HCT116 (cell line): ENCODE measurements at regions not wholly inside any gene's neighbourhood (a gene's known extent, or its start where the extent isn't known, plus 50 kb on each side); places are given as distances from the start of the nearest gene placed in this dataset.

ENCODE experiments used
- ATAC-seq: fragments of 200-7000 bp; cut with Tn5 transposase; 2 replicates; pipeline ENCODE4 v1.9.1; 2020; ENCODE audit warnings: mild to moderate bottlenecking, moderate library complexity
- BruUV-seq: library from RNA; stranded (reverse); fragments of 400-500 nt; replicated peaks from 2 replicates; lab custom pipeline; 2021; lab: Mats Ljungman, UMichigan
- CTCF ChIA-PET: fragments of 300-600 bp; sonication (Branson Sonifier 250); formaldehyde crosslinking; loops from one replicate; lab custom pipeline; 2021; ENCODE audit warnings: antibody characterized with exemption; lab: Charles Lee
- POLR2A ChIA-PET: fragments of 300-600, 350-600 bp; sonication (Branson Sonifier 250); formaldehyde crosslinking; loops from one replicate; lab custom pipeline; 2021; ENCODE audit warnings: antibody characterized with exemption; lab: Charles Lee
- RAD21 ChIA-PET, 2 experiments: fragments of 300-600 bp; sonication (Branson Sonifier 250); formaldehyde crosslinking; loops; one replicate each; lab custom pipeline; 2023; ENCODE audit warnings: low total read pairs in 2 of 2; ENCODE audit not compliant: uncharacterized antibody in 2 of 2, unreplicated experiment in 2 of 2, low non-redundant PET in 1 of 2; lab: Charles Lee
- DNase-seq: peaks from one replicate; pipeline ENCODE4 v3.0.0-alpha.2; 2010; ENCODE audit warnings: low read depth, low spot score
- H2AFZ ChIP-seq: fragments of 200-600 bp; shearing (Covaris generic), sonication (generic); 2 replicates; pipeline ENCODE4 v1.6.1; 2017; ENCODE audit warnings: low read depth, mixed run types, mixed read lengths, antibody characterized with exemption, low read length; ENCODE audit not compliant: poor library complexity, severe bottlenecking
- H3K27ac ChIP-seq: 2 replicates; pipeline ENCODE4 v1.5.1; 2012; ENCODE audit warnings: low read depth, low read length
- H3K27me3 ChIP-seq: fragments of 200-600 bp; sonication (generic); 2 replicates; pipeline ENCODE4 v1.6.1; 2016; ENCODE audit warnings: mixed run types, low read length, mixed read lengths; ENCODE audit not compliant: insufficient read depth
- H3K36me3 ChIP-seq, 2 experiments: fragments of 200-500 bp in 1 of 2; fragments of 200-600 bp in 1 of 2; sonication (Bioruptor generic) in 1 of 2; sonication (generic) in 1 of 2; 2 replicates each; pipeline versions ENCODE4 v1.5.1 to v1.6.1; 2014 to 2016; ENCODE audit warnings: low read length in 2 of 2, inconsistent platforms in 1 of 2, mixed read lengths in 1 of 2, mixed run types in 1 of 2; ENCODE audit not compliant: insufficient read depth in 2 of 2, control insufficient read depth in 1 of 2
- H3K4me1 ChIP-seq, 2 experiments: fragments of 200-600 bp in 1 of 2; sonication (generic) in 1 of 2; 2 replicates each; pipeline versions ENCODE4 v1.5.1 to v1.6.1; 2012 to 2017; ENCODE audit warnings: low read length in 2 of 2, inconsistent platforms in 1 of 2, mild to moderate bottlenecking in 1 of 2, mixed read lengths in 1 of 2, mixed run types in 1 of 2, moderate library complexity in 1 of 2; ENCODE audit not compliant: insufficient read depth in 2 of 2, control insufficient read depth in 1 of 2
- H3K4me2 ChIP-seq: fragments of 200-600 bp; sonication (generic); 2 replicates; pipeline ENCODE4 v1.6.1; 2017; ENCODE audit warnings: mixed run types, low read length, mixed read lengths
- H3K4me3 ChIP-seq, 2 experiments: fragments of 200-600 bp in 1 of 2; sonication (generic) in 1 of 2; replicated peaks in 1 of 2; 2 replicates each; pipeline ENCODE4 v1.5.1; 2011 to 2016; ENCODE audit warnings: low read length in 2 of 2, control low read depth in 1 of 2, low read depth in 1 of 2, mild to moderate bottlenecking in 1 of 2, mixed read lengths in 1 of 2, mixed run types in 1 of 2
- H3K79me2 ChIP-seq: fragments of 200-600 bp; sonication (generic); 2 replicates; pipeline ENCODE4 v1.6.1; 2017; ENCODE audit warnings: mild to moderate bottlenecking, mixed run types, low read length, moderate library complexity, mixed read lengths; ENCODE audit not compliant: insufficient read depth
- H3K9ac ChIP-seq: fragments of 200-600 bp; sonication (generic); 2 replicates; pipeline ENCODE4 v1.6.1; 2016; ENCODE audit warnings: low read length, mixed read lengths
- H3K9me2 ChIP-seq: fragments of 200-600 bp; sonication (generic), shearing (Covaris generic); 2 replicates; pipeline ENCODE4 v1.6.1; 2017; ENCODE audit warnings: mixed run types, mild to moderate bottlenecking, moderate library complexity; ENCODE audit not compliant: insufficient read depth
- H3K9me3 ChIP-seq, 2 experiments: fragments of 200-500 bp in 1 of 2; fragments of 200-600 bp in 1 of 2; sonication (Bioruptor generic) in 1 of 2; sonication (generic) in 1 of 2; 2 replicates each; pipeline ENCODE4 v1.6.1; 2014 to 2017; ENCODE audit warnings: low read length in 2 of 2, mixed read lengths in 2 of 2, inconsistent platforms in 1 of 2, low read depth in 1 of 2, mild to moderate bottlenecking in 1 of 2, mixed run types in 1 of 2, moderate library complexity in 1 of 2; ENCODE audit not compliant: control insufficient read depth in 1 of 2, insufficient read depth in 1 of 2
- H4K20me1 ChIP-seq: fragments of 200-600 bp; sonication (generic), shearing (Covaris generic); 2 replicates; pipeline ENCODE4 v1.6.1; 2017; ENCODE audit warnings: mixed run types, mild to moderate bottlenecking, moderate library complexity; ENCODE audit not compliant: insufficient read depth
- CBX3 ChIP-seq: IDR thresholded peaks from 2 replicates; pipeline ENCODE4 v1.6.1; 2012; ENCODE audit warnings: low read depth
- ELF1 ChIP-seq: IDR thresholded peaks from 2 replicates; pipeline ENCODE4 v1.6.1; 2012; ENCODE audit warnings: low read depth, borderline replicate concordance
- POLR2A ChIP-seq: IDR thresholded peaks from 2 replicates; pipeline ENCODE4 v1.7.0; 2011; ENCODE audit warnings: borderline replicate concordance; ENCODE audit not compliant: insufficient read depth, insufficient read length; ENCODE audit errors: extremely low read depth
- POLR2AphosphoS5 ChIP-seq: IDR thresholded peaks from 2 replicates; pipeline ENCODE4 v1.6.1; 2011; ENCODE audit warnings: mild to moderate bottlenecking, low read depth, low read length, moderate library complexity
- RAD21 ChIP-seq: IDR thresholded peaks from 2 replicates; pipeline ENCODE4 v1.6.1; 2012; ENCODE audit warnings: low read depth, mild to moderate bottlenecking
- SIN3A ChIP-seq: IDR thresholded peaks from 2 replicates; pipeline ENCODE4 v1.6.1; 2012; ENCODE audit warnings: low read depth
- TCF7L2 ChIP-seq: IDR thresholded peaks from 2 replicates; pipeline ENCODE4 v1.7.0; 2011; ENCODE audit warnings: borderline replicate concordance, inconsistent platforms; ENCODE audit not compliant: insufficient read depth, insufficient read length; ENCODE audit errors: extremely low read depth
- YY1 ChIP-seq: IDR thresholded peaks from 2 replicates; pipeline ENCODE4 v1.6.1; 2011; ENCODE audit warnings: low read length, low read depth, moderate library complexity, mild to moderate bottlenecking; ENCODE audit not compliant: insufficient replicate concordance; ENCODE audit errors: extremely low read depth
- ZFX ChIP-seq: fragments of 450-650 bp; IDR thresholded peaks from 2 replicates; pipeline ENCODE4 v1.6.1; 2017
- ZNF274 ChIP-seq: fragments of 200-500 bp; sonication (Bioruptor generic); IDR thresholded peaks from 2 replicates; pipeline ENCODE4 v1.6.1; 2014; ENCODE audit warnings: mild to moderate bottlenecking, low read depth, low read length, inconsistent platforms
- intact Hi-C: fragments of 100-400 bp; cut with micrococcal nuclease; formaldehyde crosslinking; loops from 2 replicates; pipeline ENCODE4 v1.10.0; 2022
- TF ChIP-seq, protein P1 (sequence below): IDR thresholded peaks from 2 replicates; pipeline ENCODE4 v1.6.1; 2011; ENCODE audit warnings: mild to moderate bottlenecking, low read length, moderate library complexity; ENCODE audit not compliant: insufficient replicate concordance; ENCODE audit errors: extremely low read depth
- TF ChIP-seq, protein P2 (sequence below): IDR thresholded peaks from 2 replicates; pipeline ENCODE4 v1.6.1; 2012
- TF ChIP-seq, protein P3 (sequence below): IDR thresholded peaks from 2 replicates; pipeline ENCODE4 v1.6.1; 2012

DNA sequence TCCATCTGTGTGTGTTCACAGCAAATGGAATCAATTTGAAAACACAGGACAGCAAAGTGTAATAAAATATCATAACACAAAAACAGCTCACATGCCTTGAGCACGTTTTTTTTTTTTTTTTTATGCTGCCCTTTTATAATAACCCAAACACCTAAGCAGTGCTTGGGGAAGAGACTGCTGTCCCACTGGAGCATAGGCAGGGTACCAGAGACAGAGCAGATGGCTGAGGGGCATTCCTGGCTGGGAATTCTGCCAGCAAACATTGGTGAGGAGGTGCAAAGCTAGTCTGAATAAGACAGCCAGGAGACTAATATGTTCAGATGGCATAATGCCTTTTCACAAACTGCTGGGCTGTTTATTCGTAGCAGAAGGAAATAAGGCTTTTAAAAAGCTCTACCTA, 58.1 kb upstream of the SV2C start:
- no peak overlapping the region for H3K9ac ChIP-seq
- ChIA-PET CTCF (no interaction called here), POLR2A (no interaction called here), RAD21 (no interaction called here)
- peaks cover 54% of the 10 kb centered on the region for H3K27me3 ChIP-seq
- no peak overlapping the region for H3K27ac ChIP-seq
- H3K36me3 ChIP-seq = no peaks in the 10 kb centered on the region
- H3K4me3 ChIP-seq = no peak overlapping the region
- H3K9me2 ChIP-seq = no peaks in the 10 kb centered on the region
- BruUV-seq = no TSS peak
- no peak overlapping the region for H3K4me2 ChIP-seq
- no peak overlapping the region for H2AFZ ChIP-seq
- H3K4me1 ChIP-seq = no peaks in the 10 kb centered on the region
- no peak for DNase-seq
- no peaks in the 10 kb centered on the region for H3K79me2 ChIP-seq
- TF ChIP-seq RAD21 (no peak), CBX3 (no peak), POLR2AphosphoS5 (no peak), ELF1 (no peak), ZFX (no peak), YY1 (no peak), SIN3A (no peak), TCF7L2 (no peak), POLR2A (no peak), ZNF274 (no peak)
- TF ChIP-seq, protein P1, sequence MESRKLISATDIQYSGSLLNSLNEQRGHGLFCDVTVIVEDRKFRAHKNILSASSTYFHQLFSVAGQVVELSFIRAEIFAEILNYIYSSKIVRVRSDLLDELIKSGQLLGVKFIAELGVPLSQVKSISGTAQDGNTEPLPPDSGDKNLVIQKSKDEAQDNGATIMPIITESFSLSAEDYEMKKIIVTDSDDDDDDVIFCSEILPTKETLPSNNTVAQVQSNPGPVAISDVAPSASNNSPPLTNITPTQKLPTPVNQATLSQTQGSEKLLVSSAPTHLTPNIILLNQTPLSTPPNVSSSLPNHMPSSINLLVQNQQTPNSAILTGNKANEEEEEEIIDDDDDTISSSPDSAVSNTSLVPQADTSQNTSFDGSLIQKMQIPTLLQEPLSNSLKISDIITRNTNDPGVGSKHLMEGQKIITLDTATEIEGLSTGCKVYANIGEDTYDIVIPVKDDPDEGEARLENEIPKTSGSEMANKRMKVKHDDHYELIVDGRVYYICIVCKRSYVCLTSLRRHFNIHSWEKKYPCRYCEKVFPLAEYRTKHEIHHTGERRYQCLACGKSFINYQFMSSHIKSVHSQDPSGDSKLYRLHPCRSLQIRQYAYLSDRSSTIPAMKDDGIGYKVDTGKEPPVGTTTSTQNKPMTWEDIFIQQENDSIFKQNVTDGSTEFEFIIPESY = no peak
- TF ChIP-seq, protein P2, sequence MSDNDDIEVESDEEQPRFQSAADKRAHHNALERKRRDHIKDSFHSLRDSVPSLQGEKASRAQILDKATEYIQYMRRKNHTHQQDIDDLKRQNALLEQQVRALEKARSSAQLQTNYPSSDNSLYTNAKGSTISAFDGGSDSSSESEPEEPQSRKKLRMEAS = no peak
- TF ChIP-seq, protein P3, sequence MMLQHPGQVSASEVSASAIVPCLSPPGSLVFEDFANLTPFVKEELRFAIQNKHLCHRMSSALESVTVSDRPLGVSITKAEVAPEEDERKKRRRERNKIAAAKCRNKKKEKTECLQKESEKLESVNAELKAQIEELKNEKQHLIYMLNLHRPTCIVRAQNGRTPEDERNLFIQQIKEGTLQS = no peak
- TF ChIP-seq, all 23 proteins: peak for 0
- H4K20me1 ChIP-seq = no peaks in the 10 kb centered on the region
- ATAC-seq = no peak
- intact Hi-C loops = no loop called here
- no peaks in the 10 kb centered on the region for H3K9me3 ChIP-seq
